ENCODE measurements at regions not wholly inside any gene's neighbourhood (a gene's known extent, or its start where the extent isn't known, plus 50 kb on each side); places are given as distances from the start of the nearest gene placed in this dataset.

GRCh38 chr21:22710721-22711120, 1712.5 kb downstream of the NCAM2 start:
- H3K9me3 ChIP-seq: no peaks in the 10 kb centered on the region
- 33 to 40% methylated on average over 3 of the region's 3 CpGs for WGBS, 2 donors
- no peaks in the 10 kb centered on the region for H3K36me3 ChIP-seq
- H3K27ac ChIP-seq: no peak overlapping the region
- no peaks in the 10 kb centered on the region for H3K27me3 ChIP-seq
- no peak for DNase-seq
- intact Hi-C loops (cut with DNase I): no loop called here
- FAIRE-seq: no peak
- H3K4me3 ChIP-seq: no peak overlapping the region
- H3K4me1 ChIP-seq: no peaks in the 10 kb centered on the region
- TF ChIP-seq CTCF (IDR thresholded peaks at IDR 0.05): no peak
- no peak for ATAC-seq

- H3K4me1 ChIP-seq: no peaks in the 10 kb centered on the region
- ATAC-seq (no peak), DNase-seq (no peak), FAIRE-seq (no peak)
- no peak for TF ChIP-seq CTCF (IDR thresholded peaks at IDR 0.05)
- intact Hi-C loops (cut with DNase I): no loop called here
- H3K36me3 ChIP-seq: no peaks in the 10 kb centered on the region
- H3K27ac ChIP-seq: no peak overlapping the region
- H3K9me3 ChIP-seq: no peaks in the 10 kb centered on the region
- H3K27me3 ChIP-seq: no peaks in the 10 kb centered on the region
- H3K4me3 ChIP-seq: no peak overlapping the region
Measured at GRCh38 chr21:22711636-22712035, 1713.4 kb downstream of the NCAM2 start.

- no peaks in the 10 kb centered on the region for H3K36me3 ChIP-seq
- no peaks in the 10 kb centered on the region for H3K4me1 ChIP-seq
- FAIRE-seq: no peak
- WGBS, 2 donors: 38 to 51% methylated on average over 3 of the region's 3 CpGs
- DNase-seq: no peak
- TF ChIP-seq CTCF (IDR thresholded peaks at IDR 0.05): no peak
- H3K4me3 ChIP-seq: no peak overlapping the region
- intact Hi-C loops (cut with DNase I): no loop called here
- H3K27me3 ChIP-seq: no peaks in the 10 kb centered on the region
- no peaks in the 10 kb centered on the region for H3K9me3 ChIP-seq
- ATAC-seq: no peak
- no peak overlapping the region for H3K27ac ChIP-seq
Measured at GRCh38 chr21:22725436-22725835, 1727.2 kb downstream of the NCAM2 start.

- DNase-seq (no peak), FAIRE-seq (no peak), ATAC-seq (no peak)
- TF ChIP-seq CTCF (IDR thresholded peaks at IDR 0.05): no peak
- 37 to 53% methylated on average over 2 of the region's 2 CpGs for WGBS, 2 donors
- H3K4me3 ChIP-seq: no peak overlapping the region
- H3K27me3 ChIP-seq: no peaks in the 10 kb centered on the region
- H3K27ac ChIP-seq: no peak overlapping the region
- H3K4me1 ChIP-seq: no peaks in the 10 kb centered on the region
- intact Hi-C loops (cut with DNase I): no loop called here
- H3K9me3 ChIP-seq: no peaks in the 10 kb centered on the region
- no peaks in the 10 kb centered on the region for H3K36me3 ChIP-seq
Measured at GRCh38 chr21:22728091-22728490, 1729.9 kb downstream of the NCAM2 start.

- no peak for TF ChIP-seq CTCF (IDR thresholded peaks at IDR 0.05)
- Histone ChIP-seq H3K27ac (no peak overlapping the region), H3K9me3 (no peaks in the 10 kb centered on the region), H3K27me3 (no peaks in the 10 kb centered on the region), H3K4me3 (no peak overlapping the region), H3K4me1 (no peaks in the 10 kb centered on the region), H3K36me3 (no peaks in the 10 kb centered on the region)
- FAIRE-seq: no peak
- intact Hi-C loops (cut with DNase I): no loop called here
- no peak for ATAC-seq
- no peak for DNase-seq
Measured at GRCh38 chr21:22743085-22743484, 1744.9 kb downstream of the NCAM2 start.
